Testis (tissue), 2 donors: ENCODE measurements at regions not wholly inside any gene's neighbourhood (a gene's known extent, or its start where the extent isn't known, plus 50 kb on each side); places are given as distances from the start of the nearest gene placed in this dataset.

Experiments
- DNase-seq: peaks from one replicate; pipeline ENCODE4 v3.0.0-alpha.2; 2019
- H3K27ac ChIP-seq, 2 donors: fragments of 200-600 bp; sonication (generic); one replicate each; pipeline ENCODE4 v1.5.1; 2019
- H3K27me3 ChIP-seq: fragments of 200-600 bp; sonication (generic); one replicate; pipeline ENCODE4 v1.5.1; 2019
- H3K36me3 ChIP-seq: fragments of 200-600 bp; sonication (generic); one replicate; pipeline ENCODE4 v1.5.1; 2017; ENCODE audit warnings: low read depth; ENCODE audit errors: missing control alignments
- H3K4me1 ChIP-seq: fragments of 200-600 bp; sonication (generic); one replicate; pipeline ENCODE4 v1.5.1; 2019
- H3K4me3 ChIP-seq, 2 donors: fragments of 200-600 bp; sonication (generic); one replicate each; pipeline ENCODE4 v1.5.1; 2017 to 2019
- H3K9me3 ChIP-seq: fragments of 200-600 bp; sonication (generic); one replicate; pipeline ENCODE4 v1.5.1; 2017
- CTCF ChIP-seq, 3 experiments: fragments of 450-650 bp in 2 of 3; fragments of 200-600 bp in 1 of 3; sonication (generic) in 1 of 3; IDR thresholded peaks; one replicate each; pipeline ENCODE4 v1.5.1; 2016 to 2019; ENCODE audit warnings: antibody characterized with exemption in 3 of 3, mild to moderate bottlenecking in 2 of 3, moderate library complexity in 1 of 3
- POLR2A ChIP-seq: fragments of 450-650 bp; IDR thresholded peaks from one replicate; pipeline ENCODE4 v1.6.1; 2017; ENCODE audit warnings: antibody characterized with exemption, mild to moderate bottlenecking, moderate library complexity
- WGBS, 2 donors: methylation state at CpG; one replicate each; pipeline ENCODE4 v1.1.5; 2018; 5-methylcytosine and 5-hydroxymethylcytosine counted together
- intact Hi-C: fragments of 100-400 bp; cut with DNase I; formaldehyde crosslinking; loops from one replicate; pipeline ENCODE4 v1.15.1; 2023; ENCODE audit warnings: low total_unique reads

- 88 to 92% methylated on average over 7 of the region's 7 CpGs for WGBS, 2 donors
- H3K36me3 ChIP-seq, result no peaks in the 10 kb centered on the region
- no peaks in the 10 kb centered on the region for H3K9me3 ChIP-seq
- no peak for DNase-seq
- no peaks in the 10 kb centered on the region for H3K27me3 ChIP-seq
- H3K27ac ChIP-seq, result no peak overlapping the region
- TF ChIP-seq POLR2A (no peak), CTCF (IDR thresholded peaks at IDR 0.05) (no peak)
- no peak overlapping the region for H3K4me3 ChIP-seq
- peaks cover 4% of the 10 kb centered on the region for H3K4me1 ChIP-seq
- intact Hi-C loops, result no loop called here
Observed at GRCh38 chr9:17083258-17083657, 51.6 kb upstream of the CNTLN start.

GRCh38 chr9:17082343-17083064, 52.3 kb upstream of the CNTLN start:
- no peak overlapping the region for H3K27ac ChIP-seq

GRCh38 chr9:17081814-17082213, 53.0 kb upstream of the CNTLN start:
- Histone ChIP-seq H3K27ac (no peak overlapping the region), H3K4me3 (no peak overlapping the region), H3K27me3 (no peaks in the 10 kb centered on the region), H3K4me1 (peaks cover 4% of the 10 kb centered on the region), H3K9me3 (no peaks in the 10 kb centered on the region), H3K36me3 (no peaks in the 10 kb centered on the region)
- no peak for DNase-seq
- TF ChIP-seq POLR2A (no peak), CTCF (IDR thresholded peaks at IDR 0.05) (no peak)
- intact Hi-C loops, result no loop called here
- WGBS, 2 donors, result 87 to 96% methylated on average over 2 of the region's 2 CpGs

More at GRCh38 chr9:17082343-17083064, 52.3 kb upstream of the CNTLN start:
- intact Hi-C loops, result no loop called here
- WGBS, 2 donors, result 28 to 61% methylated on average over 5 of the region's 5 CpGs
- peak; percentile 59 for DNase-seq
- Histone ChIP-seq H3K4me3 (no peak overlapping the region), H3K9me3 (no peaks in the 10 kb centered on the region), H3K36me3 (no peaks in the 10 kb centered on the region), H3K4me1 (peaks cover 4% of the 10 kb centered on the region), H3K27me3 (no peaks in the 10 kb centered on the region)
- TF ChIP-seq CTCF (IDR thresholded peaks at IDR 0.05), result no peak
- TF ChIP-seq POLR2A, result no peak

- no peak for TF ChIP-seq CTCF (IDR thresholded peaks at IDR 0.05)
- no peak for TF ChIP-seq POLR2A
- Histone ChIP-seq H3K36me3 (no peaks in the 10 kb centered on the region), H3K4me1 (peaks cover 4% of the 10 kb centered on the region), H3K4me3 (no peak overlapping the region), H3K27ac (no peak overlapping the region), H3K9me3 (no peaks in the 10 kb centered on the region), H3K27me3 (no peaks in the 10 kb centered on the region)
- DNase-seq, result no peak
- 75 to 79% methylated on average over 8 of the region's 8 CpGs for WGBS, 2 donors
- intact Hi-C loops, result no loop called here
Observed at GRCh38 chr9:17081351-17081750, 53.5 kb upstream of the CNTLN start.
